Chondrocyte (in vitro differentiated cells): ENCODE measurements at regions not wholly inside any gene's neighbourhood (a gene's known extent, or its start where the extent isn't known, plus 50 kb on each side); places are given as distances from the start of the nearest gene placed in this dataset.

ENCODE experiments used
- DNase-seq: peaks from one replicate; pipeline ENCODE4 v3.0.0; 2021; ENCODE audit warnings: mixed read lengths, low spot score
- H3K27ac Mint-ChIP-seq: one replicate; pipeline ENCODE4 v1.8.0; 2021; ENCODE audit warnings: mild to moderate bottlenecking, moderate library complexity, mixed read lengths; ENCODE audit not compliant: unreplicated experiment
- H3K27me3 Mint-ChIP-seq: 2 replicates; pipeline ENCODE4 v1.8.0; 2021; ENCODE audit warnings: low read depth, mixed read lengths
- H3K36me3 Mint-ChIP-seq: 2 replicates; pipeline ENCODE4 v1.8.0; 2021; ENCODE audit warnings: low read depth, mixed read lengths
- H3K4me1 Mint-ChIP-seq: 2 replicates; pipeline ENCODE4 v1.8.0; 2021; ENCODE audit warnings: low read depth, mild to moderate bottlenecking, mixed read lengths
- H3K4me3 Mint-ChIP-seq: one replicate; pipeline ENCODE4 v1.8.0; 2021; ENCODE audit warnings: mild to moderate bottlenecking, moderate library complexity, mixed read lengths; ENCODE audit not compliant: unreplicated experiment
- H3K9me3 Mint-ChIP-seq: 2 replicates; pipeline ENCODE4 v1.8.0; 2021; ENCODE audit warnings: low read depth, mixed read lengths
- CTCF ChIP-seq: fragments of 200-600 bp; sonication (generic); IDR thresholded peaks from 2 replicates; pipeline ENCODE4 v1.5.0; 2021; ENCODE audit warnings: antibody characterized with exemption, mild to moderate bottlenecking, moderate library complexity

DNA sequence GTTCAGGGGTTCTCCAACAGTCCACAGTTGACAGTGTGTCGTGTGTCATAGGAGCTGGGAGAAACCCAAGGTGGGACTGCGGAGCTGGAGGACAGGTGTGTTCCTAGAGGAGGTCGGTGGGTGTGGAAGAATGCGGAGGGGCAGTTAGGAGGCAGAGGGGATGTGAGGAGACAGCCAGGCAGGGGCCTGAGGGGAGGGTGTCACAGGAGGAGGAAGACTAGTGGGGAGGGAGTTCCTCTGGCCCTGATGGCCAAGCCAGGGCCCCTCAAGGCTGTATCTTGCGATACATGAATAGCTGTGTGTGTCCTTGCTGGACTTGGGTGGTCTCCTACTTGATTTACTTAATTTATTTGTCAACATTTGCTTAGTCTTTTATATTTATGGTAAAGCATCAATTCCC lies 519.6 kb upstream of the HS6ST1 start:
- DNase-seq, result peak; percentile 75
- no peak for TF ChIP-seq CTCF
- no peaks in the 10 kb centered on the region for H3K4me1 Mint-ChIP-seq
- no peaks in the 10 kb centered on the region for H3K36me3 Mint-ChIP-seq
- no peak overlapping the region for H3K4me3 Mint-ChIP-seq
- no peak overlapping the region for H3K27ac Mint-ChIP-seq
- H3K9me3 Mint-ChIP-seq, result peaks cover 2% of the 10 kb centered on the region
- H3K27me3 Mint-ChIP-seq, result peaks cover 43% of the 10 kb centered on the region

DNA sequence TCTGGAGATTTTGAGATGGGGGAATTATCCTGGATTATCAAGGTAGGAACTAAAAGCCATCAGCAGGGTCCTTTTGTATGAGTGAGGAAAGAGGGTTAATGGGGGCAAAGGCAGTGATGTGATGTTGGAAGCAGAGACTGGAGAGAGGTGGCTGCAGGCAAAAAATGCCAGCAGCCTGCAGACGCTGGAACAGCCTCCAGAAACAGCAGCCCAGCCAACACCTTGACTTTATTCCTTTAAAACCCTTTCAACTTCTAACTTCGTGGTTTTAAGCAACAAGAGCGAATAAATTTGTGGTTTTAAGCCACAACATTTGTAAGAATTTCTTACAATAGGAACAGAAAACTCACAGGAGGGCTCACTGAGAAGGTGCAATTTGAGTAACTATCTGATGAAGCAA lies 523.1 kb upstream of the HS6ST1 start:
- Mint-ChIP-seq H3K4me3 (no peak overlapping the region), H3K36me3 (no peaks in the 10 kb centered on the region), H3K27ac (no peak overlapping the region), H3K4me1 (no peaks in the 10 kb centered on the region), H3K9me3 (peaks cover 7% of the 10 kb centered on the region), H3K27me3 (peaks cover 49% of the 10 kb centered on the region)
- no peak for DNase-seq
- TF ChIP-seq CTCF, result no peak

DNA sequence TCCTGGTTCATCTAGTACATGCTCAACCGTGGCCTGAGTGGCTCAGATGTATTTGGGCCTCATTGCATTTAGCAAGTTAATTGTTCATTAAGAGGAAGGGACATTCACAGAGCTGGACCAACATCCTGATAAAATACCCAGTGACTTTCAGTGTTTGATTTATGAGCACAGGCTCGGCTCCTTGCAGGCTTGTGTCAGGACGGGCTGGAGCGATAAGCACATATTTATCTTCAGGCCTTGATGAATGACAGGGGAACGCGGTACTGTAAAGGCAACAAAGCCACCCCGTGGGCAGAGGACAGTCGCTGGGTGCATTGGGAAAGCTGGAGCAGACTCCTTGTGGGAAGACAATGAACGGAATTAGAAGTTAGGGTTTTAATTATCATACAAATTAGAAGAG lies 548.6 kb upstream of the HS6ST1 start:
- Mint-ChIP-seq H3K9me3 (no peaks in the 10 kb centered on the region), H3K27ac (no peak overlapping the region)

DNA sequence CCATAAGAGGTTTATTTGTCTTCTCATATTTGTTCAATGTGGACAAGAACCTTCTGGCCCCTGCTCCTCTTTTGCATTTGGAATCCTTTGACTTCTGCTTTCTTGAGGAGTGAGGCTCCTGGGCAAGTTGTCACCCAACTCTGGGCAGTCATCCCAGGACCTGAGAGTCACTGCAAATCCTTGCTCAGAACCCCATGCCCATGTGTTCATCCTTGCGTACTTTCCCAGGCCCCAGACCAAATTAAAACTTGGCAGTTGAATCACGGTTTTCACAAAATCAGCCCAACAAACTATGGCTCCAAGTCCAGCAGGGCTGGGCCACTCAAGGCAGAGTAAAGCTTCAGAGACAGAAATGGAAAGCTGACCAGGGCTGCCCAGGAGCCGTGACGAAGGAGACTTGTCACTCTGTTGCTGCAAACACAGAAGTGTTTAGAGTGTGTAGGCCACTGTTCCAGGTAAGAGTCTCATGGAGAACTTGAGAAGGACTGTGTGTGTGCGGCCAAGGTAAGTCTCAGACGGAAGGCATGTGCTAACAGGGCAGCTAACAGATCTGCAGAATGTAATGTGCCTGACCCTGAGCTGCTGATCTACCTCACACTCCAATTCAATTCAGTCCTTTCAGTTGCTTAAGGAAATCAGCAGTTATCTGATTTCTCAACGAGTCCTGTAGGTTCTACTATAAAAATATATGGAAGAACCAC lies 549.4 kb upstream of the HS6ST1 start:
- no peak for DNase-seq
- H3K4me3 Mint-ChIP-seq, result no peak overlapping the region
- H3K27me3 Mint-ChIP-seq, result no peaks in the 10 kb centered on the region
- no peak overlapping the region for H3K27ac Mint-ChIP-seq
- H3K9me3 Mint-ChIP-seq, result no peaks in the 10 kb centered on the region
- no peak for TF ChIP-seq CTCF
- no peaks in the 10 kb centered on the region for H3K4me1 Mint-ChIP-seq
- no peaks in the 10 kb centered on the region for H3K36me3 Mint-ChIP-seq

More for the DNA sequence above, 548.6 kb upstream of the HS6ST1 start:
- DNase-seq, result no peak
- Mint-ChIP-seq H3K27me3 (no peaks in the 10 kb centered on the region), H3K4me3 (no peak overlapping the region), H3K36me3 (no peaks in the 10 kb centered on the region), H3K4me1 (no peaks in the 10 kb centered on the region)
- no peak for TF ChIP-seq CTCF

- H3K9me3 Mint-ChIP-seq, result peaks cover 5% of the 10 kb centered on the region
- no peak for TF ChIP-seq CTCF
- no peaks in the 10 kb centered on the region for H3K36me3 Mint-ChIP-seq
- peaks cover 3% of the 10 kb centered on the region for H3K27me3 Mint-ChIP-seq
- no peak overlapping the region for H3K27ac Mint-ChIP-seq
- H3K4me3 Mint-ChIP-seq, result no peak overlapping the region
- H3K4me1 Mint-ChIP-seq, result no peaks in the 10 kb centered on the region
- DNase-seq, result no peak
Observed at GRCh38 chr2:128868686-128869551, 550.3 kb upstream of the HS6ST1 start.
